ENCODE measurements at regions not wholly inside any gene's neighbourhood (a gene's known extent, or its start where the extent isn't known, plus 50 kb on each side); places are given as distances from the start of the nearest gene placed in this dataset.
"Not testable (repeated sequence)": the region's sequence is repeated elsewhere in the genome, so short reads cannot be mapped to it uniquely, and the experiment has no call there.

- no peak for TF ChIP-seq CTCF (conservative IDR thresholded peaks at IDR 0.05; ENCODE audit: low read depth, low read length)
- no peak overlapping the region for H3K4me3 ChIP-seq (ENCODE audit: low read length)
- no peak for DNase-seq (ENCODE audit: low read depth)
These were observed 628.8 kb upstream of the CITED2 start for GRCh38 chr6:140003217-140003616.

- TF ChIP-seq CTCF (conservative IDR thresholded peaks at IDR 0.05; ENCODE audit: low read depth, low read length): no peak
- no peak overlapping the region for H3K4me3 ChIP-seq (ENCODE audit: low read length)
- DNase-seq (ENCODE audit: low read depth): no peak
These were observed 628.1 kb upstream of the CITED2 start for GRCh38 chr6:140002396-140003022.

- no peak for DNase-seq (ENCODE audit: low read depth)
- H3K4me3 ChIP-seq (ENCODE audit: low read length): no peak overlapping the region
- no peak for TF ChIP-seq CTCF (conservative IDR thresholded peaks at IDR 0.05; ENCODE audit: low read depth, low read length)
These were observed 627.4 kb upstream of the CITED2 start for GRCh38 chr6:140001821-140002341.

GRCh38 chr6:140001005-140001404, 626.6 kb upstream of the CITED2 start:
- no peak for TF ChIP-seq CTCF (conservative IDR thresholded peaks at IDR 0.05; ENCODE audit: low read depth, low read length)
- DNase-seq (ENCODE audit: low read depth): no peak
- H3K4me3 ChIP-seq (ENCODE audit: low read length): no peak overlapping the region

GRCh38 chr6:139999661-140000060, 625.2 kb upstream of the CITED2 start:
- DNase-seq (ENCODE audit: low read depth); H3K4me3 ChIP-seq (ENCODE audit: low read length): not testable (repeated sequence)

DNA sequence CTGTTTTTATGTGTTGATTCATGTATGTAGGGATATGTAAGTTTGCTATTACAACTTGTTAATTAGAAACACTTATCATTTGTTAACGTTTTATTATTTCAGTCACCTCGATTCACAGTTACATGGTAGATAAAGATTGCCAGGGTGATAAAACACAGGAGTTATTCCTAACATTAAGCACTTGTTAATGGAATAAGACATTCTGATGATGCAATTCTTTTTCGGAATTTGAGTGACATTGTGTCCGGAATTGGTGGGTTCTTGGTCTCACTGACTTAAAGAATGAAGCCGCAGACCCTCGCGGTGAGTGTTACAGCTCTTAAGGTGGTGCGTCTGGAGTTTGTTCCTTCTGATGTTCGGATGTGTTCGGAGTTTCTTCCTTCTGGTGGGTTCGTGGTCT, 624.0 kb upstream of the CITED2 start:
- H3K4me3 ChIP-seq (ENCODE audit: low read length); DNase-seq (ENCODE audit: low read depth): not testable (repeated sequence)

GRCh38 chr6:139996253-139996834, 621.9 kb upstream of the CITED2 start:
- TF ChIP-seq CTCF (conservative IDR thresholded peaks at IDR 0.05; ENCODE audit: low read depth, low read length): no peak
- no peak overlapping the region for H3K4me3 ChIP-seq (ENCODE audit: low read length)
- no peak for DNase-seq (ENCODE audit: low read depth)

GRCh38 chr6:139994998-139995397, 620.5 kb upstream of the CITED2 start:
- no peak for TF ChIP-seq CTCF (conservative IDR thresholded peaks at IDR 0.05; ENCODE audit: low read depth, low read length)
- H3K4me3 ChIP-seq (ENCODE audit: low read length): no peak overlapping the region
- DNase-seq (ENCODE audit: low read depth): no peak
